Dendritic cell treated with granulocyte-macrophage colony-stimulating factor and Interleukin-4, amounts not matched to agents 40 ng/mL and 50 ng/mL, for 4 days (primary cell): ENCODE measurements at regions not wholly inside any gene's neighbourhood (a gene's known extent, or its start where the extent isn't known, plus 50 kb on each side); places are given as distances from the start of the nearest gene placed in this dataset.

ENCODE experiments used
- H3K27ac Mint-ChIP-seq: one replicate; pipeline ENCODE4 v1.8.0; 2022; ENCODE audit warnings: mild to moderate bottlenecking, mixed read lengths
- H3K27me3 Mint-ChIP-seq: one replicate; pipeline ENCODE4 v1.8.0; 2022; ENCODE audit warnings: mild to moderate bottlenecking, mixed read lengths
- H3K36me3 Mint-ChIP-seq: one replicate; pipeline ENCODE4 v1.8.0; 2022; ENCODE audit warnings: low read depth, mixed read lengths
- H3K4me1 Mint-ChIP-seq: one replicate; pipeline ENCODE4 v1.8.0; 2022; ENCODE audit warnings: low read depth, mixed read lengths
- H3K4me3 Mint-ChIP-seq: one replicate; pipeline ENCODE4 v1.8.0; 2022; ENCODE audit warnings: mild to moderate bottlenecking, moderate library complexity, mixed read lengths
- H3K9me3 Mint-ChIP-seq: one replicate; pipeline ENCODE4 v1.8.0; 2022; ENCODE audit warnings: mixed read lengths
- intact Hi-C: fragments of 100-400 bp; cut with micrococcal nuclease; formaldehyde crosslinking; loops from one replicate; pipeline ENCODE4 v1.15.0; 2022

- Mint-ChIP-seq H3K27me3 (no peaks in the 10 kb centered on the region), H3K9me3 (no peaks in the 10 kb centered on the region), H3K4me1 (no peaks in the 10 kb centered on the region), H3K4me3 (no peak overlapping the region), H3K27ac (no peak overlapping the region), H3K36me3 (no peaks in the 10 kb centered on the region)
- intact Hi-C loops = no loop called here
Measured at GRCh38 chr15:95840004-95840403, 490.5 kb upstream of the NR2F2 start.

DNA sequence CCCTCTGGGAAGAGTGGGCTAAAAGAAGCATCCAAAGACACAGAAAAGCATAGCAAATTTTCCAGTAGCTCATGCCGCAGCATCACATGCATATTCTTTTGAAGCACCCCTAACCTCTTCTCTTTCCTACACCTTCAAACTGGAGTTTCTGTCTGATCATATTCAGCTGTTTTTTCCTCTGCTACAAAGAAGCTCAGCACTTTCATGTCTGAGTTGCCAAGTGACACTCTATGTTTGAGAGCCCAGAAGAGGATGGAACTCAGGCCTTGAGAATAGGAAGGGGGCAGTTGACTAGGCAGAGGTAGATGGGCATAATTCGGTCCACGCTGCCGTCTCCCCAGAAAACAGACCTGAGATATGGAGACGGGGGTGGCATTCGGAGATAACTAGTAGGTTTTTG is 489.6 kb upstream of the NR2F2 start:
- no peaks in the 10 kb centered on the region for H3K4me1 Mint-ChIP-seq
- intact Hi-C loops = no loop called here
- no peaks in the 10 kb centered on the region for H3K27me3 Mint-ChIP-seq
- no peak overlapping the region for H3K27ac Mint-ChIP-seq
- H3K9me3 Mint-ChIP-seq = no peaks in the 10 kb centered on the region
- no peak overlapping the region for H3K4me3 Mint-ChIP-seq
- H3K36me3 Mint-ChIP-seq = no peaks in the 10 kb centered on the region

DNA sequence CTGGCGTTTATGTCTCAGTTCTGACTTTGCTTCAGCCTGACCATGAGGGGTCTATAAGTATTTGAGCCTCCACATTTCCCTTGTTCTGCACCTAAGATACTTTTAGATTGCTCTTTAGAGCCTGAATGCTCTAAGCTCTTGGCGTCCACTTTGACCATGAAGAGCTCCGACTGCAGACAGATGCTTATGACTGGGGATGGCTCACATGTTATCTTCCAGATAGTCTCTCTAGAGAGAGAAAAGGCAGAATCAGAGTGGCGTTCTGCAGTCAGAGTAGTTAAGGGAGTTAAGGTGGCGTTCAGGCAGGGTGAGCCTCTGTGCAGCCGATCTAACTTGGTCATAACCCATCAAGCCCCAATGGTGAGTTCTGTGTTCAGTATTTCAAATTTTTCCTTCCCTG is 487.9 kb upstream of the NR2F2 start:
- intact Hi-C loops = no loop called here
- Mint-ChIP-seq H3K4me1 (no peaks in the 10 kb centered on the region), H3K27me3 (no peaks in the 10 kb centered on the region), H3K4me3 (no peak overlapping the region), H3K36me3 (no peaks in the 10 kb centered on the region), H3K9me3 (no peaks in the 10 kb centered on the region), H3K27ac (no peak overlapping the region)

GRCh38 chr15:95843241-95843910 is 487.1 kb upstream of the NR2F2 start:
- no peak overlapping the region for H3K27ac Mint-ChIP-seq
- H3K4me1 Mint-ChIP-seq = no peaks in the 10 kb centered on the region
- intact Hi-C loops = no loop called here
- H3K4me3 Mint-ChIP-seq = no peak overlapping the region
- no peaks in the 10 kb centered on the region for H3K27me3 Mint-ChIP-seq
- H3K9me3 Mint-ChIP-seq = peaks cover 4% of the 10 kb centered on the region
- no peaks in the 10 kb centered on the region for H3K36me3 Mint-ChIP-seq

- Mint-ChIP-seq H3K27me3 (no peaks in the 10 kb centered on the region), H3K9me3 (peaks cover 11% of the 10 kb centered on the region), H3K36me3 (no peaks in the 10 kb centered on the region), H3K4me3 (no peak overlapping the region), H3K4me1 (no peaks in the 10 kb centered on the region), H3K27ac (no peak overlapping the region)
- intact Hi-C loops = no loop called here
Measured at GRCh38 chr15:95845862-95846515, 484.5 kb upstream of the NR2F2 start.

DNA sequence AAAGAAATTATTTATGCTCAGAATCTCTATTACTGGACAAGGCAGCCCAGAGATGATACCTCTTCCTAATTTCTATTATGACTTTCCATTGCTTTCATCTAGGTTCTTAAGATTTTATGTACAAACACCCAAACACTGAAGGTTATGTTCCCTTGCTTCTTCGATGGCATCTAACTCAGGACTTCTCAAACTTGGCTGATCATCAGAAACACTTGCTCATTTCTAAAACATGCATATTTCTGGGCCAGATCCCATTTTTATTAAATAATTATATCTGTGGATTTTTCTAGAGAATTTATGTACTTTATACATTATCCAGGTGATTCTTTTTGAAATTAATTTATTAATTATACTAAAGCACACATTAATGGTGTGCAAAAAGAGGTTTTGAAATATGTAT is 482.4 kb upstream of the NR2F2 start:
- intact Hi-C loops = no loop called here
- H3K9me3 Mint-ChIP-seq = peaks cover 11% of the 10 kb centered on the region
- no peak overlapping the region for H3K4me3 Mint-ChIP-seq

DNA sequence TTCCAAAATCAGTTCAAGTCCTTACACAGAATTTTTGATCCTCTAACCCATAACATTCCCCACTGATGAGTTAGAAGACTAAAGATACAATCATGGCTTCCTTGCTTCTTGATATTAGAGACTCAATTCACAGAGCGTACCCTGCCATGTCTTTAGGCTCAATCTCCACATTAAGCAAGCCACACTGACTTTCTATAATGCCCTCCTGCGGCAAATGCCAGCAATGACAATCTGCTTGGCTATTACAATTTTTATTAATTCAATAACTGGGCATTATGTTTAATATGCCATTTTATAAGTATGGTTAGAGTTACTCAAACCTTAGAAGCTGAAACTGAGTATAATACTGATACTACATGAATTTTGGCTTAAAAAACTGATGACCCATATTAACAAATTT is 479.7 kb upstream of the NR2F2 start:
- Mint-ChIP-seq H3K36me3 (no peaks in the 10 kb centered on the region), H3K4me3 (no peak overlapping the region), H3K27ac (no peak overlapping the region), H3K27me3 (no peaks in the 10 kb centered on the region), H3K9me3 (peaks cover 11% of the 10 kb centered on the region), H3K4me1 (no peaks in the 10 kb centered on the region)
- intact Hi-C loops = no loop called here

More for the DNA sequence above, 482.4 kb upstream of the NR2F2 start:
- H3K27me3 Mint-ChIP-seq = no peaks in the 10 kb centered on the region
- H3K4me1 Mint-ChIP-seq = no peaks in the 10 kb centered on the region
- no peak overlapping the region for H3K27ac Mint-ChIP-seq
- H3K36me3 Mint-ChIP-seq = no peaks in the 10 kb centered on the region

- H3K27me3 Mint-ChIP-seq = no peaks in the 10 kb centered on the region
- no peak overlapping the region for H3K4me3 Mint-ChIP-seq
- H3K27ac Mint-ChIP-seq = no peak overlapping the region
- peaks cover 8% of the 10 kb centered on the region for H3K9me3 Mint-ChIP-seq
- H3K4me1 Mint-ChIP-seq = no peaks in the 10 kb centered on the region
- intact Hi-C loops = no loop called here
- H3K36me3 Mint-ChIP-seq = no peaks in the 10 kb centered on the region
Measured at GRCh38 chr15:95853350-95853749, 477.1 kb upstream of the NR2F2 start.

DNA sequence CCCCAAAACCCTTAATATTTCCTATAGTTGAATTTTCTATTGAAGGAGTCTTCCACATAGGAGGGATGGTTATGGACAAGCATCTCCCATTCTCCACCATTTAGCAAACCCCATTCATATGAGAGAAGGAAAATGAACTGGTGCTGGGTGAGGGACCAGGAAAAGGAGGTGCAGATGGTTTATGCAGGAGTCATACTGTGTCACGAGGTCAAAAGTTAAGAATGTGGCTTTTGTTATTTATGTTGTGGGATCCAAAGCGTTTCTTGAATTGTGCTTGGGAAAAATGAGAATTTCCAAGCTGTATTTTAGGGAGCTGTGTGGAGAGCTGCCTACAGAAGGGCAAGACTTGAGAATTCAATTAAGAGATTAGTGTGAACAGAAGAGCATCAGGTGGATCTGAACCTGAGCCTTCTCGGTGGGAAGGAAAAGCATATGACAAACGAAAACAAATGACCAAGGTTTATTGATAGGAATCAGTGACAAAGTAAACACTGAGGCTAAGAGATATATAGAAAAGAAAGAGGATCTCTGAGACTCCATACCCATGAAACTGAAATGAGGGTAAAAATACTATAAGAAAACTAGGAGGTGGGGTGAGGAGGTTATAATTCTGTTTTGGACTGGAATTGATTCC is 473.3 kb upstream of the NR2F2 start:
- no peak overlapping the region for H3K27ac Mint-ChIP-seq
- no peaks in the 10 kb centered on the region for H3K36me3 Mint-ChIP-seq
- intact Hi-C loops = no loop called here
- no peaks in the 10 kb centered on the region for H3K9me3 Mint-ChIP-seq
- H3K4me3 Mint-ChIP-seq = no peak overlapping the region
- no peaks in the 10 kb centered on the region for H3K4me1 Mint-ChIP-seq
- no peaks in the 10 kb centered on the region for H3K27me3 Mint-ChIP-seq

DNA sequence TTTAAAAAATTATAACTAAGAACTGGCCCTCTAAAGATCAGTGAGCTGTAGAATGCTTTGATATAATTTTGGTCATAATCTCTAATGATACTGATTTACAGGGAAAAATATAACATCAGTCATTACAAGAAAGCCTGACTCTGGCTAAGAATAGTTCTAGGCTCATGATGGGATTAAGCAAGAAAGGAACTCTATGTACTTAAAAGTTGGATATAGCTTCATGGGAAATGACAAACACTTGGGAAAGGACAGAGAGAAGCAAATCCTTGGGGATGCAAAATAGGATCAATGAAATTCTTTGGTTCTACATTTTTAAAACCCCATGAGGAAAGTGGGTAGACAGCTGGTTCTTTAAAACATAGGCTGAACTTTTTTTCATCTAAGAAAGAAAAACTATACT is 472.7 kb upstream of the NR2F2 start:
- Mint-ChIP-seq H3K36me3 (no peaks in the 10 kb centered on the region), H3K27me3 (no peaks in the 10 kb centered on the region), H3K4me3 (no peak overlapping the region), H3K4me1 (no peaks in the 10 kb centered on the region), H3K27ac (no peak overlapping the region), H3K9me3 (no peaks in the 10 kb centered on the region)
- intact Hi-C loops = no loop called here

DNA sequence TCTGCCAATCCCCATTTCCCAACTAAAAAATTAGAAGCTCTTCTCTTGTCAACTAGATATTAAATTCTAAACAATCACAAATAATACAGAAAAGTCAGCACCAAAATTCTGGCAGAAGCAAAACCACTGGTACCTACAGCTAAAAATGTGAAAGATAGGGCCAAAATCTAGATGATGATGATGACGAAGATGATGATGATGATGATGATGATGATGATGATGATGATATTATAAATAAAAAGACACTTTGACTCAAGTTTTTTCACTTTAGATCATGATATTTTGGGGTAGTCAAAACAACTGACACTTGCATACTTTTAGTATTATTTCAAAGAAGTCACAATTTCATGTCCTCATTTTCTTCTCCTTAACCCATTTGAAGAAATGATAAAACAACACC is 470.1 kb upstream of the NR2F2 start:
- Mint-ChIP-seq H3K4me1 (no peaks in the 10 kb centered on the region), H3K27ac (no peak overlapping the region)

GRCh38 chr15:95864467-95864886 is 466.0 kb upstream of the NR2F2 start:
- Mint-ChIP-seq H3K27me3 (peaks cover 2% of the 10 kb centered on the region), H3K36me3 (no peaks in the 10 kb centered on the region), H3K4me1 (no peaks in the 10 kb centered on the region), H3K9me3 (no peaks in the 10 kb centered on the region), H3K27ac (no peak overlapping the region), H3K4me3 (no peak overlapping the region)
- intact Hi-C loops = no loop called here

More for the DNA sequence above, 470.1 kb upstream of the NR2F2 start:
- H3K4me3 Mint-ChIP-seq = no peak overlapping the region
- intact Hi-C loops = no loop called here
- peaks cover 2% of the 10 kb centered on the region for H3K27me3 Mint-ChIP-seq
- no peaks in the 10 kb centered on the region for H3K36me3 Mint-ChIP-seq
- no peaks in the 10 kb centered on the region for H3K9me3 Mint-ChIP-seq

DNA sequence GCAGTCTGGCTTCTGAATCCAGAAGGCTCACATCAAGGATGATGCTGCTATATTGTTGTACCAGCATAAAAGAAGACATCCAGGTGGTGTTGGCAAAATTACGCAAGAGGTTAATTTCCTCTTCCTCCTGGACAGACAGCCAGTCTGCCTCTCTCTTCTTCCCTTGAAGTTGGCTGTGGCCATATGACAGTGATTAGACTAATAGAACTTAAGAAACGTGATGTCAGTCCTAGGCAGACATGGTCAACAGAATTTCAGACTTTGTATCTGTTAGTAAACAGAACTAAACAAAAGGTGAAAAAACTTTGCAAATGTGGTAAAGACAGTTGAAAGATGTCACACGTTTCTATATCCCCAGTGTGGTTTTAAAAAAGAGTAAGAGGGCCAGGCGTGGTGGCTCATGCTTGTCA is 465.2 kb upstream of the NR2F2 start:
- intact Hi-C loops = no loop called here
- Mint-ChIP-seq H3K27me3 (peaks cover 2% of the 10 kb centered on the region), H3K4me3 (no peak overlapping the region), H3K36me3 (no peaks in the 10 kb centered on the region), H3K9me3 (no peaks in the 10 kb centered on the region), H3K27ac (no peak overlapping the region), H3K4me1 (no peaks in the 10 kb centered on the region)

DNA sequence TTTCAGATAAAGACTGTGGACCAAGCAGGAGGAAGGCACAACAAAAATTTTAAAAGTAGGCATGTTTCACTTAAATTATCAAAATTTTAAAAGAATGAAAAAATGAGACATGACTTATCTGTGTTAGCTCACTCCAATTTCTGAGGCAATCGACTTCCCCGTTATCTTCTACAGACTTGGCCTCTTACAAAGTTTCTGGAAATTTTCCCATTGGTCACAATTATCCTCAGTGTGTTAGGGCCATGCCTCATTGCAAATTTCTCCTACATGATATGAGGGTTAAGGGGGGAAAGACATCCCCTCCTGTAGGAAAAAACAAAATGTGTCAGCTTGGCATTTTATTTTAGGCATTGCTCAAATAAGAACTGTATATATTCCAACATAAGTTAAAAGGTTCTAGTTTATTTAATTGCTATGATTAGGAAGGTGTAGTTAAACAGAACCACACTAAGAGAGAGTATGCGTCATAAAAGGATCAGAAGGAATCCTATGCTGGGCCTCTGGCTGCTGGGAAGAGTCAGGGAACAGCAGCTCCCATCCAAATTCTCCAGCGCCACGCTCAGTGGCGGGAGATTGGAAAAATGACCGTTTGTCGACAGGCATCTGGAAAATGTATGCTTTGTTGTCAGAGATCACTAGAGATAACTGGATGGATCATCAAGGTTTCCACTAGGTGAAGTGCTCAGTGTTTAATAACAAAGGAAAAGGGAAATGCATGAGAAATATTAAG is 463.6 kb upstream of the NR2F2 start:
- Mint-ChIP-seq H3K4me1 (no peaks in the 10 kb centered on the region), H3K27me3 (peaks cover 2% of the 10 kb centered on the region), H3K27ac (no peak overlapping the region), H3K4me3 (no peak overlapping the region), H3K36me3 (no peaks in the 10 kb centered on the region), H3K9me3 (no peaks in the 10 kb centered on the region)
- intact Hi-C loops = no loop called here
